SK-N-MC (cell line): ENCODE measurements at regions not wholly inside any gene's neighbourhood (a gene's known extent, or its start where the extent isn't known, plus 50 kb on each side); places are given as distances from the start of the nearest gene placed in this dataset.
A peak's percentile ranks its signal among the peaks of the same experiment; 100 is the strongest.

Experiments
- DNase-seq: peaks from one replicate; pipeline ENCODE4 v3.0.0-alpha.2; 2011; ENCODE audit warnings: low read depth, low spot score
- H3K27ac ChIP-seq: fragments of 200-600 bp; sonication (generic); 2 replicates; pipeline ENCODE4 v1.5.1; 2016; ENCODE audit warnings: mixed run types
- H3K36me3 ChIP-seq: fragments of 200-600 bp; sonication (generic); 2 replicates; pipeline ENCODE4 v1.6.1; 2017; ENCODE audit warnings: antibody characterized with exemption, low read length, mixed read lengths; ENCODE audit not compliant: insufficient read depth
- H3K4me3 ChIP-seq: fragments of 200-600 bp; sonication (generic); 2 replicates; pipeline ENCODE4 v1.5.1; 2016
- H3K9ac ChIP-seq: fragments of 200-600 bp; sonication (generic); 2 replicates; pipeline ENCODE4 v1.8.0; 2017; ENCODE audit warnings: mixed run types, mixed read lengths; ENCODE audit not compliant: insufficient read length
- H3K9me3 ChIP-seq: fragments of 200-600 bp; sonication (generic); 2 replicates; pipeline ENCODE4 v1.6.1; 2017; ENCODE audit warnings: low read depth, mild to moderate bottlenecking, antibody characterized with exemption, low read length, moderate library complexity, mixed read lengths
- EZH2 ChIP-seq: fragments of 200-600 bp; sonication (generic); IDR thresholded peaks from one replicate; pipeline ENCODE4 v1.6.1; 2017; ENCODE audit warnings: antibody characterized with exemption
- FOXP2 ChIP-seq: optimal IDR thresholded peaks from 2 replicates; pipeline ENCODE3; 2011; ENCODE audit warnings: mild to moderate bottlenecking, moderate library complexity; ENCODE audit not compliant: insufficient read depth; ENCODE audit errors: extremely low read length, control extremely low read depth
- POLR2AphosphoS5 ChIP-seq: IDR thresholded peaks from 2 replicates; pipeline ENCODE4 v1.6.1; 2012; ENCODE audit warnings: mild to moderate bottlenecking, low read depth, low read length, borderline replicate concordance

- no peak for DNase-seq
- H3K9me3 ChIP-seq, result no peaks in the 10 kb centered on the region
- H3K36me3 ChIP-seq, result no peaks in the 10 kb centered on the region
- H3K9ac ChIP-seq, result no peak overlapping the region
- TF ChIP-seq POLR2AphosphoS5, result no peak
- no peak overlapping the region for H3K4me3 ChIP-seq
- H3K27ac ChIP-seq, result no peak overlapping the region
These were observed 272.1 kb downstream of the FAM72C start for GRCh38 chr1:143699731-143700130.

DNA sequence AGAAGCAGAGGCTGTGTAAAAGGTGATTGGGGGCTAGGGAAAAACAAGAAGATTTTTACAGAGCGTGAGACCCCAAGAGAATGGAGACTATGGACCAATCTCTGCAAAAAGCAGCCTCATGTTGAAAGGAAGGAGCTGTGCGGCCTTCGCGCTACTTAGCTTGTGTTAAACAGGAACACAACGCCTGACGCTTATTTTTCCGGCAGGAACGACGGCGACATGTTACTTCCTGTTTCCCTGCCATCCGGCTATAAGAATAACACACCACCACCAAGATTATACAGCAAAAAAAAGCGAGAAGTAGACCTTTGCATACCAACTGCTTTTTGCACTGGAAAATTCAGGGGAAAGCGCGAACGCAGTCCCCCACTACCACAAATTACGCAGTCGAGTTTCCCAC lies 272.7 kb downstream of the FAM72C start:
- Histone ChIP-seq H3K36me3 (no peaks in the 10 kb centered on the region), H3K9me3 (no peaks in the 10 kb centered on the region), H3K9ac (no peak overlapping the region), H3K27ac (no peak overlapping the region), H3K4me3 (no peak overlapping the region)
- no peak for DNase-seq
- no peak for TF ChIP-seq FOXP2
- TF ChIP-seq POLR2AphosphoS5, result no peak
- TF ChIP-seq EZH2, result no peak

GRCh38 chr1:143698016-143698415 lies 273.8 kb downstream of the FAM72C start:
- no peak overlapping the region for H3K9ac ChIP-seq
- no peaks in the 10 kb centered on the region for H3K36me3 ChIP-seq
- TF ChIP-seq FOXP2 (no peak), POLR2AphosphoS5 (no peak), EZH2 (no peak)
- H3K27ac ChIP-seq, result no peak overlapping the region
- H3K9me3 ChIP-seq, result no peaks in the 10 kb centered on the region
- no peak for DNase-seq
- peak overlapping the region; percentile 38 for H3K4me3 ChIP-seq

DNA sequence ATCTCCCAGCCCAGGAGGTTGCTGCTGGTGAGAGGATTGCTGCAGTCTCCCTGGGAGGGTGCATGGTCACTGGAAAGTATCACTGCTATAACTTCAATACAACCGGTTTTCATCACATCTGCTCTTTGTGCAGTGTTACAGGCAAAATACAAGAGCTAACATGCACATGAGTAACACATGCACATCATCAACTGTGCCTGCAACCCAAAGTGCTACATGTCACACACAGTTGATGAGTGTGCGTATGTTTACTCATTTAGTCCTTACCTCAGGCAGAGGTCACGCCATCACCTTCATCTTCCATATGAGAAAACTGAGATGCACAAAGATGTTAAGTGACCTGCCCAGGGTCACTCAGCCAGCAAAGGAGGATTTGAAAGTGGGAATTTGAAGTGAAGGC lies 277.7 kb downstream of the FAM72C start:
- Histone ChIP-seq H3K4me3 (no peak overlapping the region), H3K36me3 (no peaks in the 10 kb centered on the region), H3K27ac (no peak overlapping the region), H3K9me3 (no peaks in the 10 kb centered on the region), H3K9ac (no peak overlapping the region)
- TF ChIP-seq POLR2AphosphoS5 (no peak), FOXP2 (no peak), EZH2 (no peak)
- no peak for DNase-seq

GRCh38 chr1:143691971-143692529 lies 279.7 kb downstream of the FAM72C start:
- no peak for TF ChIP-seq EZH2
- TF ChIP-seq FOXP2, result no peak
- no peak for TF ChIP-seq POLR2AphosphoS5
- Histone ChIP-seq H3K36me3 (no peaks in the 10 kb centered on the region), H3K4me3 (no peak overlapping the region), H3K9me3 (no peaks in the 10 kb centered on the region), H3K27ac (no peak overlapping the region), H3K9ac (no peak overlapping the region)
- no peak for DNase-seq

DNA sequence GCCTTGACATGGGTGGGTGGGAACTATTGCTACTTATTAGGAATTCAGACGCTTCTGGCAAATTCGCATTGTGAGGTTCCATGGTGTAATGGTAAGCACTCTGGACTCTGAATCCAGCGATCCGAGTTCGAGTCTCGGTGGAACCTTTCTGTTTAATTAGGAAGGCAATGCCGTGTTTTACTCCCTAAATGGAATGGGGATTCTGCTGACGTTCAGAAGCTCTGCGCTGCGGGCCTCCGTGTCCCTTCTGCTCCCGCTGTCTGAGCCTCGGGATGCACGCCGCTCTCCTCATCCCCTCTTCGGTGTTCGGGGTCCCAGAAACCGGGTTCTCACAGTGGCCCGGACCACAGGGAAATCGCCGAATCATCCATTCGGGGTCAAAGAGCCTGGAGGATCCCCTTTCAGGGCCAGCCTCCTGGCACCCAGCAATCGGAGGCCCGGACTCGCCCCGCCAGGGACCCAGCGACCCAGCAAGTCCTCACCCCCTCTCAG lies 280.3 kb downstream of the FAM72C start:
- no peaks in the 10 kb centered on the region for H3K36me3 ChIP-seq
- no peaks in the 10 kb centered on the region for H3K9me3 ChIP-seq
- TF ChIP-seq FOXP2 (no peak), POLR2AphosphoS5 (no peak), EZH2 (no peak)
- H3K27ac ChIP-seq, result no peak overlapping the region
- no peak overlapping the region for H3K9ac ChIP-seq
- no peak overlapping the region for H3K4me3 ChIP-seq
- no peak for DNase-seq

- no peak overlapping the region for H3K9ac ChIP-seq
- TF ChIP-seq EZH2 (no peak), FOXP2 (no peak)
- DNase-seq, result no peak
- no peak overlapping the region for H3K4me3 ChIP-seq
- H3K9me3 ChIP-seq, result no peaks in the 10 kb centered on the region
- no peak overlapping the region for H3K27ac ChIP-seq
- no peaks in the 10 kb centered on the region for H3K36me3 ChIP-seq
These were observed 282.0 kb downstream of the FAM72C start for GRCh38 chr1:143689781-143690180.

GRCh38 chr1:143680304-143680703 lies 291.5 kb downstream of the FAM72C start:
- no peak overlapping the region for H3K9ac ChIP-seq
- TF ChIP-seq POLR2AphosphoS5, result no peak
- TF ChIP-seq EZH2, result no peak
- no peak for TF ChIP-seq FOXP2
- no peak overlapping the region for H3K4me3 ChIP-seq
- H3K9me3 ChIP-seq, result no peaks in the 10 kb centered on the region
- no peak overlapping the region for H3K27ac ChIP-seq
- H3K36me3 ChIP-seq, result no peaks in the 10 kb centered on the region
- no peak for DNase-seq

DNA sequence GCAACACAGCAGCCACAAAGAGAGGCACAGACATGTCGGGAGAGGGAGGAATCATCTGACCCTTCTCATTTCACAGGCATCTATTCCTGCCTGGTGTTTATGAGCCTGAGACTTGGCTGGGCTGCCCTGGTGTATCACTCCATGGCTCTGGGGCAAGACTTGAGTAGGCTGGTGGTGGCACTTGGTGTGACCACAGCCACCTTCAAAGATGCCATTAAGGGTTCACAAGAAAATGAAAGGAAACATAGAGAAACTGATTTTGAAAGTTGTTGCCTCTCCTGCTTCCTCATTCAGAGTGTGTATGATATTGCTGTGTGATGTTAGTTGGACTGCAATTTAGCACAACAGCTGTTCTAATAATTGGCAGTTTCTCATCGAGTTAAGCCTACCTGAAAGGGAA lies 298.8 kb downstream of the FAM72C start:
- no peak for DNase-seq

More for the DNA sequence above, 298.8 kb downstream of the FAM72C start:
- Histone ChIP-seq H3K4me3 (no peak overlapping the region), H3K36me3 (no peaks in the 10 kb centered on the region), H3K9me3 (no peaks in the 10 kb centered on the region), H3K27ac (no peak overlapping the region), H3K9ac (no peak overlapping the region)
- TF ChIP-seq POLR2AphosphoS5 (no peak), EZH2 (no peak), FOXP2 (no peak)
